ENCODE measurements at regions not wholly inside any gene's neighbourhood (a gene's known extent, or its start where the extent isn't known, plus 50 kb on each side); places are given as distances from the start of the nearest gene placed in this dataset.
"Not testable (repeated sequence)": the region's sequence is repeated elsewhere in the genome, so short reads cannot be mapped to it uniquely, and the experiment has no call there.

DNA sequence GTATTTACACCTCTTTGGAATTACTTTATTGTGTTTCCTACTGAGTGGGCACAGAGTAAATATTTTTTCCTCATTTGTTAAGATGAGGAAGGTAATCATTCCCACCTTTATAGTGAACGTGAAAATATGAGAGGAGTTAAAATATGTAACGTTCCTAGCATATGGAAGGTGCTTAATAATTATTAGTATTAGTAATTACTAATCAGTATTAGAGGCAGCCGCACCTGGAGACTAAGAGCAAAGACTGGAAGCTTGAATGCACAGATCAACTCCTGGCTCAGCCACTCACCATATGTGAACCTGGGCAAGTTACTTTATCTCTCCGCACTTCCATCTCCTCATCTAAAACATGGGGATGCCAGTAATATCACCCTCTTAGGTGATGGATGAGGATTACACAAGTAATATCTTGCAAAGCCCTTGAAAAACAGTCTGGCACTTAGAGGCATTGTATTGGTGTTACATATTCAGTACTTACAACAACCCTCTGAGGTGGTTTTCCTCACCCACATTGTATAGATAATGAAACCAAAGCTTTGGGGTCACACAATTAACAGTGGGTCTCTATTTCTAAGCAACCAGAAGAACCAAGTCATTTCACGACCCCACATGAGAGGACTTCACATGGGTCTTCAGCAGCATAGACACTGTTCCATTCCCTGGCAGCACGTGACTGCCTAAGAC lies 100.3 kb upstream of the KCTD1 start:
- no peak for DNase-seq

DNA sequence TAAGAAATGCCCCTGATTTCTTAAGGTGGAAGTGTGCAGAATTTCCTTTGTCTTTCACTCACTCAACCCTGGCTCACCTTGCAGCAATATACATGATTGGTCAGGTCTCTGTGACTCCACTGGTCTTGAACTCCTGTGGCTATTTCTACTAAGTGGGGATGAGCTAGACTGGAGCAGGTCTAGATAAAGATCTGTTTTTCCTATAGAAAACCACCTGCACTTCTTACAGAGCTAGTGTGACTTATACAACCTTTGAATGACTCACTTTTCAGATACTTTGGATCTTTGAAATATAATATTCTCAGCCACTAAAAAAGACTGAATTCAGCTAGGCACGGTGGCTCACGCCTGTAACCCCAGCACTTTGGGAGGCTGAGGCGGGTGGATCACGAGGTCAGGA lies 98.5 kb upstream of the KCTD1 start:
- no peak for DNase-seq

DNA sequence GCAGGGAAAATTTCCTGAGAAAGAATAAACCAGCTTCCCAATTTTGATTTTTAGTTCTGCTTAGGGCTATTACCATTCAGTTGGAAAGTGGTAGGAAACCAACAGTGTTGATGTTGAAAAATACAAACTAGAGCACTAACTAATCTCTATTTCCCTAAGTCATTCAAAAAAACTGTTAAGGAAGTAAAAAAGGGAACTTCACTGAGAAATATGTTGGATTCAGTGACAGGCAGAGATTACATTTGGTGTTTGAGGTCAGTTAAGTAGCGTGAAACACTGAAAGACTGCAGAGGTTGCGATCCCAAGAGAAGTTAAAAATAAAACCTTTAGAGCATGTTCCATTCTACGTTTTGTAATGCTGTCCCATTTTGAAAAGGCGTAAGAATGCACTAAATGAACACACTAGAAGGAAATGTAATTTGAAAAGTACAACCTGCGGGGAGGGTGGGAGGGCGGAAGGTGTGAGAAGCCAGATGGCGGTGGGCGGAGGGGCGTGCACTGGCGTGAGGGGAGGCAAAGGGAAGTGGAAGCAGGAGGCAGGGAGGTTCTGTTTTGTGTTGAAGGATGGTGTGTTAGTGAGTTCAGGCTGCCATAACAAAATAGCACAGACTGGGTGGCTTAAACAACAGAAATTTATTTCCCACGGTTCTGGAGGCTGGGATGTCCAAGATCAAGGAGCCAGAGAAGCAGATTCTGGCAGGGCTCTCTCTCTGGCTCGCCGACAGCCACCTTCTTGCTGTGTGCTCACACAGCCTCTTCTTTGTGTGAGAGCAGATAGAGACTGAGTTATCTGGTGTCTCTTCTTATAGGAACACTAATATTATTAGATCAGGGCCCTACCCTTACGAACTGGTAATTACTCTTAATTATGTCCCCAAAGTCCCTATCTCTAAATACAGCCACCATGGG lies 94.3 kb upstream of the KCTD1 start:
- no peak for DNase-seq

DNA sequence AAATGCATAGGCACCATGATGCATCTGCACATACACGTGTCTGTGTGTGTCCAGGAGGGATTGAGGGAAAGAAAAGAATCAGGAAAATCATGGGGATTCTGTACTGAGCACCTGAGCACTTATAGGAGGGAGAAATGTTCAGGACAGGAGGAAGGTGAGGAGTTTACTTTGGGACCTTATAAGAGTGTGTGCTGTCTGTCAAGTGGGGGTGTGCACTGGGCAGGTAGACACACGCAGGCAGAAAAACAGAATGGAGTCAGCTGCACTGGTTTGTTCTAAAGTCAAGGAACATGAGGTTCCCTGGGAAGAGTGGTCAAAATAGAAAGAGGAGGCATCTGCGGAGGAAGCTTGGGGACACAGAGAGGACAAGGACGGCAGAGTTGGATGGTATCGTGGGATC lies 92.2 kb upstream of the KCTD1 start:
- DNase-seq = no peak

DNA sequence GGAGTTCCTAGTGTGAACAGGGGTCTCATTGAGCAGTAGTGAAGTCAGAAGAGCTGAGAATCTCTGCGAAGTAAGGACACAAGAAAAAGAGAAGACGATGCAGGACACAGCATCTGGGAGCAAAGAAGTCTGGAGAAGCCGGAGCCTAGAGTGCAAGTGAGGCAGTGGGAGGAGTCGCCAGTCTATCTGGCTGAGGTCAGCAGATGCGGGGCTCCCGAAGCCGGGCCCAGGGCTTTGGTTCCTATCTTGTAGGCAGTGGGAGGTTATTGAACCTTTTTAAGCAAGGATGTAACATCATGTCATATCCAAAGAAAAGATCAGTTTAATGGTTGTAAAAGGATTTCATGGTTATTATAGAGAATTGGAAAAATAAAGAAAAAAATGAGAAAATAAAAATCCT lies 90.8 kb upstream of the KCTD1 start:
- DNase-seq = no peak

DNA sequence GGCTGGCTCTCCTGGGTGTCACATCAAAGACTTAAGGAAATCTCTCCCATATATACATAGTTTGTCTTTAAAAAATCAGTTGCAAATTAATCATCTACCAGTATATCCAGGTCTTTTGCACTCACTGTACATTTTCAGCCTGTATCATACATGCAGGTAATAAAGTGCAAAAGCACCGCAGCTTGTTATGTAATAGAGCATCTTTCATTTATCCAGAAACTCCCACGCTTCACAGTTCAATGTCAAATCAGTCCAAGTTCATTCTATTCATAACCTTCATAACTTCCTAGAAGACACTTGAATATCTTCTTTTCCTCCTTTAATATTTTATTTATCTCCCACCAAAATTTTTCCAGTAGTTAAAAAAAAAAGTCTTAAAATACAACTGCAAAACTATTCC lies 89.6 kb upstream of the KCTD1 start:
- no peak for DNase-seq

DNA sequence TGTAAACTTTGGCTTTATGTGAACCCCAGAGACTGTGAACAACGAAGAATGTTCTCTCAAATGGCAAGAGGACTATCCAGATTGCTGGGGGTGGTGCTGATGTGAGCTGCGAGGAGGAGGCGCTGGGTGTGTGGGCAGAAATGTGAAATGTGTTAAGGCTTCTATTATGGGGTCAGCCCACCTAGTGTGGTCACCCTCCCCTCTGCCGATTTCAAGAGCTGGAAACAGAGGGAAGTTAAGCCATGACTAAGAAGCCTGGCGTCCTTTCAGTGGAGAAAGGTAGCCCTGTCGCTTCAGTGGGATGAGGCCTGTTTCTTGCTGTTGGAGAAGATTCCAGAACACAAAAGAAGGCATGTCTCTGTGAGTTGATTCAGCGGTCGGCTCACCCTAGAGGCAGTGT lies 89.0 kb upstream of the KCTD1 start:
- DNase-seq = no peak

DNA sequence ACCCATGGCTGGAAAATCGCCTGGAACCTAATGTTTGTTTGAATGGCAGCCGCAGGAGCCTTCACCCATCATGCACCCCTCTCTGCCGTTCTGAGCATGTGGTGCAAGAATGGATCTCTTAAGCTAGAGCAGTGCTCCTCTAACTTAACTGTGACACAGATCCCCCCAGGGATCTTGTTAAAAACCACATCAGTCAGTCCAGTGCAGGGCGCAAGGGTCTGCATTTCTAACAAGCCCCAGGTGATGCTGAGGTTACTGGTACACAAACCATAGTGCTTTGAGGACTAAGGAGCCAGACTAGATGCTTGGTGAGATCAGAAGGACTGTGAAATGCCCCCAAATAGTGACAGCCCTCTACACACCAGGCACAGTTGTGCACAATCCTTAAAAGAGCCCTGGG lies 87.1 kb upstream of the KCTD1 start:
- DNase-seq = no peak

DNA sequence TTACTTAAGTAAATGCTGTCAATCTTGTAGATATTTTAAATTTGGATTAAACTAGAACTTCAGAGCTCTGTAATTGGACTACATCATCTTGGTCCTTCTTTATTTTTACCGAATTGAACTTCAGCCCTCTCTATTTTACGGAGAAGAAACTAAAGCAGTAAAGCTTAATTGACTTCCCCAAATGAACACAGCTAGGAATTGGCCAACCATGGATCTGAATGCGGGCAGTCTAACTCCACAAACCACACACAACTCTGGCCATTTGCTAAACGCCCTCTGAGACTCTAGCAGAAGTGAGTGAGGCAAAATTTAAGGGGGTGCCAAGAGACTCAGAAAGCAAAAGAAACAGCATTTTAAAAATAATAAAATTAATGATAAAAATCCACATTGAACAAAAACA lies 86.3 kb upstream of the KCTD1 start:
- DNase-seq = no peak

DNA sequence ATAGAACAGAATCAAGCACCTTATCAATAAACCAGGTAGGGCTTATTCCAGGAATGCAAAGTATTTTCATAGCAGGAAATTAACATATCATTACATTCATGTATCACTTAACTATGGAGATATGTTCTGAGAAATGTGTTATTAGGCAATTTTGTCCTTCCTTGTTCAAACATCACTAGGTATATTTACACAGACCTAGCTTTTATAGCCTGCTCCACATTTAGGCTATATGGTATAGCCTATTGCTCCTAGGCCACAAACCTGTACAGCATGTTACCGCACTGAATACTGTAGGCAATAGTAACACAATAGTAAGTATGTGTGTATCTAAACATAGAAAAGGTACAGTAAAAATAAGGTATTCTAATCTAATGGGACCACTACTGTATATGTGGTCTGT lies 82.8 kb upstream of the KCTD1 start:
- DNase-seq = no peak

DNA sequence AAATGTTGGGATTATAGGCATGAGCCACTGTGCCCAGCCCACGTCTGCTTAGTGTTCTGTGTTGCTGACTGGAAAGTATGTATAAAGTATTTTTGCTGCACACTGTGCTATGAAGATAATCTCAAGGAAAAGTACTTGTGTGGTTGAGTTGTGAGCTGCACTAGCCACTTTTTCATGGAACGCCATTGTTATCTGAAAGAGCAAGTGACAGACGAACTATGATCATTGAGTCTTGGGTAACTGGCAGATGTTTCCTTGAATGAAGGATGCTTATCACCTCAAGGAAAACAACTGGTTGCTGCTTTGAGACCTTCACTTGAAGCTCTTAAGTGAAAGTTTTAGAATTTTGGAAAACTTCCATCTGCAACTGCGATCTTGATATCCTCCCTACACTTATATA lies 82.2 kb upstream of the KCTD1 start:
- DNase-seq = no peak

DNA sequence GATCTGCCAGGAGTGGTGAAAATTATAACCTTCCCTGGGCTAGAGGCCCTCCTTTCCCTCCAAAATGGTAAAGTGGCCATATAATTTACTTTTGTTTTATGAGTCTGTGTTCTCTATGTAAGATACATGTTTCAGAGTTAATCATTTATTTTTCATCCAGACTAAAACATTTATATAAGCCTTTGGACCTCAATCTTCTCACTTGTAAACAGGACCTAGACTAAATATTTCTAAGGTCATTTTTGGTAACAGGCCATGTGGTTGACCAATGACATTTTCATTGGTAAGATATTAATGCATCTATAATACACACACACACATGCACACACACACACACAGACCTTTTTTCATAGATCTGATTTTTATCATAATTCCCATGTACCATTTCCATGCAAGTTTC lies 79.7 kb upstream of the KCTD1 start:
- DNase-seq = no peak

DNA sequence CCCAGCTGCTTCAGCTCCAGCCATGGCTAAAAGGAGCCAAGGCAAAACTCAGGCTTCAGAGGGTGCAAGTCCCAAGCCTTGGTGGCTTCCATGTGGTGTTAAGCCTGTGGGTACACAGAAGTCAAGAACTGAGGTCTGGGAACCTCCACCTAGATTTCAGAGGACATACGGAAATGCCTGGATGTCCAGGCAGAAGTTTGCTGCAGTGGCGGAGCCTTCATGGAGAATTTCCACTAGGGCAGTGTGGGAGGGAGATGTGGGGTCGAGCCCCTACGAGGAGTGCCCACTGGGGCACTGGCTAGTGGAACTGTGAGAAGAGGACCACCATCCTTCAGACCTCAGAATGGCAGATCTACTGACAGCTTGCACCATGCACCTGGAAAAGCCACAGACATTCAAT lies 76.1 kb upstream of the KCTD1 start:
- no peak for DNase-seq

DNA sequence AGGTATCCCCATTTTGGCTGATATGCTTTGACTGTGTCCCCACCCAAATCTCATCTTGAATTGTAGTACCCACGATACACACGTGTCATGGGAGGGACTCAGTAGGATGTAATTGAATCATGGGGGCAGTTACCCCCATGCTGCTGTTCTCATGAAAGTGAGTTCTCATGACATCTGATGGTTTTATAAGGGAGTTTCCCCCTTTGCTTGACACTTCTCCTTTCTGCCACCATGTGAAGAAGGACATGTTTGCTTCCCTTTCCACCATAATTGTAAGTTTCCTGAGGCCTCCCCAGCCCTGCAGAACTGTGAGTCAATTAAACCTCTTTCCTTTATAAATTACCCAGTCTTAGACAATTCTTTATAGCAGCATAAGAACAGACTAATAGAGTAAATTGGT lies 75.0 kb upstream of the KCTD1 start:
- DNase-seq = not testable (repeated sequence)

DNA sequence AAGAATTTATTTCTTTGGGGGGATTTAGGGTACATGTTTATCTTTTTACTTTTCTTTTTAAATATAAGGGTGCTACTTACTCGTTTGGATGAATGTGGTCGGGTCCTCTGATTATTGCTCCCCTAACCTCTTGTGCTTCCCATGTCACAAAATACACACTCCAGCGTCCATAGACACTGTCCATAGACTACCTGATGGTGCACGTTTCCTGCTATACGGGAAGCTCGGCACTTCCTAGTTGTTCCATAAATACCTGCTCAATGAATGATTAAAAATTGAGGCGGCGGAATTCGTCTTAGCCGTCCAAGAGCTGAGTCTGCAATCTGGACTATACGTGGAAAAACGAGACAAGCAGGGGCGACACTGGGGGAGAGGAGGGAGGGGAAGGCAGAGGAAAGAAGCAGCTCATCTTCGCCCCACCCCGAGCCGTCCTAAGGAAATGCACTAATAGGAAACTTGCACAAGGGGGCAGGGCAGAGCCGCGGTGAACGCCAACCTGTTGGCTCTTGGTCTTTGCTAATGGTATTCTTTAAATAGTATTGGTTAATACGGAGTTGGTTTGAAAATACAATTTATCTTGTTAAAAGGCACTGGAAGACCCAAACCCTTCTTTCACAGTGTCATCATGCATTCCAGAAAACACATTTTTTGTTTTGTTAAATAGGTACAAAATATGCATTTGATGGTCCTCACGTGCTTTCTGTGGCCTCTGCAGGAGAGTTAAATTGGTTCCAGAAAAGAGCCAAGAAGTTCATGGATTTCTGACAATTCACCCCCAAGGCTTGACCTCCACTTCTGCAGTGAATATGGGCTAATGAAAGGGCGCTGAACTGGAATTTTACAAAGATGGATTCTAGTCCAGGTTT lies 73.0 kb upstream of the KCTD1 start:
- peak in 1 of 2 donors; percentile 15 for DNase-seq

DNA sequence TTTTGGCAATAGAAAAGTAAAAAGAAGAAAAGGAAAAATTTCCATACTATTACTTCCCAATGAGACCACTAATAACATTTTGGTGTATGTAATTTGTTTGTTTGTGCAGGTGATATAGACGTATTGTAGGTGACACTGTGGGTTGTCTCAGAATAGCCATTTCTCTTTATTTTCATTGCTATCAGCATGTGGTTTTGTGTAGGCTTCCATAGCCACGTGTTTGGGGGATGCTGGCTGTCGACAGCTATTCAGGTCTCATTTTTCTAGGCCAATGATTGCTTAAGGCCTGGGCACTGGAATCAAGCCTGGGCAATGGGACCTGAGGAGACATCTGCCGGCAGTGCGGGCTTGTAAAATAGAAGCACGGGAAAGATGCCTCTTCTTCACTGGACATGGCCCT lies 71.0 kb upstream of the KCTD1 start:
- DNase-seq = no peak

DNA sequence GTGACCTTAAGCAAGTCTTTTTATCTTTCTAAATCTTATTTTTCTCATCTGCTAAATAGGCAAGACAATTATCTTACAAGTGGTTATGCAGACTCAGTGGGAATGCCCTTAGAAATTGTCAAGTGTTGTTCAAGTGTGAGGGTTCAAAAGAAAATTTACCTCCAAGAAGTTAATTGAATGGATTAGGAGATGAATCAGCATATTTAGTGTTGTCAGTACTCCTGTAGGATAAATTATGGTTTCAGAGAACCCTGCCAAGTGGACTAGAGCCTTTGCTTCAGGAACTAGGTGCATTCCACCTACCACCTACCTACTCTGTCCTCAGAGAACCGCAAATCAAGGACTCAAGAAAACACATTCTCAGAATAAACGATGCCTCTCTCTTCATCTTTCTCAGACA lies 69.8 kb upstream of the KCTD1 start:
- no peak for DNase-seq

DNA sequence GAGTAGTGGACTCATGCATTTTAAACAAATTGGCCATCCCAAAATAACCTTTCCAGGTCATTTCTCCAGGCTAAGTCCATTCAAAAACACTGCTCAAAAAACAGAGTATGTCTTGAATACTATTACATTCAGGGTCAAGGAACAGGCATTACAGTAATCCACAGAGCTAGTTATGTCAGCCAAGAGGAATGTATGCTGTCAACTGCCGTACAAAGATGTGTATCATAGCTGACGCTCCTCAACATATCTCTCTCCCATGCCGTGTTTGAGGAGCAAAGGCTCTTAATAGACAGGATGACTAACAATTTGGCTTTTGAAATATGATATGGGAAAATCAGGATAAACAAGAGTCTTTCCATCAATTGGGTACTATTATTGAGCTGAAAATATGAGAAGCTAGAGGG lies 68.8 kb upstream of the KCTD1 start:
- no peak for DNase-seq

DNA sequence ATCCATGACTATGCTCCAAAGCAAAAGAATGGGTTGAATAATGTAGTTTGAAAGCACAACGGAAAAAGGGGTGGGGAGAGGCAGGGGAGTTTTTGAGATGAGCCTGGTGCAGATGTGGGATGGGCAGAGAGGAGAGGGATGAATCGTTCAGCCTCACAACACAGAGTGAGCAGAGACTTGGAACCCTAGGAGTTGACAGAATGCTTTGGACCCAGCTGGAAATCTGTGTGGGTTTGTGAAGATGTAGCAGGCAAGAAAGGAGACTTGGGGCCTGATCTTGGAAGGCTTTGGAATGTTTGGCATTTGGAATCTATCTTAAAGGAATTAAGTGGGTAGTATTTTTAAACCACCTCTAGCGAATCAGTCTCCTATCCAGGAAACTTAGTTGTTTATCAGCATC lies 66.0 kb upstream of the KCTD1 start:
- DNase-seq = no peak

Measured in CD4-positive, alpha-beta T cell treated with Interleukin-1 beta for 1 hour (primary cell).